ENCODE measurements at regions not wholly inside any gene's neighbourhood (a gene's known extent, or its start where the extent isn't known, plus 50 kb on each side); places are given as distances from the start of the nearest gene placed in this dataset.

GRCh38 chr14:101451166-101451565 lies 110.1 kb upstream of the DIO3 start:
- no peak overlapping the region for H2BK12ac ChIP-seq (ENCODE audit: low read length in 2 of 2)
- DNase-seq: no peak
- no peaks in the 10 kb centered on the region for H3K4me1 ChIP-seq (ENCODE audit: control insufficient read depth, insufficient read depth, low read depth, low read length)
- no peak overlapping the region for H3K4ac ChIP-seq (ENCODE audit: low read depth in 1 of 2, low read length in 2 of 2)
- H3K9ac ChIP-seq (ENCODE audit: low read length): no peak overlapping the region
- no peak overlapping the region for H2AK5ac ChIP-seq (ENCODE audit: low read length, severe bottlenecking)
- no peak overlapping the region for H3K4me3 ChIP-seq (ENCODE audit: insufficient read depth in 1 of 2, low read depth in 1 of 2, low read length in 2 of 2)
- no peak overlapping the region for H4K91ac ChIP-seq (ENCODE audit: low read length)
- no peak overlapping the region for H2BK120ac ChIP-seq (ENCODE audit: low read depth, low read length)
- H3K27me3 ChIP-seq (ENCODE audit: control insufficient read depth in 1 of 2, insufficient read depth in 1 of 2, low read length in 2 of 2): peaks cover 18 to 64% of the 10 kb centered on the region in 2 experiments
- H3K27ac ChIP-seq (ENCODE audit: low read length, poor library complexity, severe bottlenecking): no peak overlapping the region
- no peak overlapping the region for H2BK5ac ChIP-seq (ENCODE audit: low read depth, low read length, poor library complexity, severe bottlenecking)
- WGBS: 84% methylated on average over 3 of the region's 3 CpGs
- no peak overlapping the region for H3K23ac ChIP-seq (ENCODE audit: low read length in 2 of 2)
- H3K36me3 ChIP-seq (ENCODE audit: control insufficient read depth in 1 of 2, insufficient read depth in 2 of 2, low read depth in 1 of 2, low read length in 2 of 2): no peaks in the 10 kb centered on the region
- H3K79me1 ChIP-seq (replicated peaks; ENCODE audit: low read length, poor library complexity, severe bottlenecking): no peaks in the 10 kb centered on the region
- no peaks in the 10 kb centered on the region for H3K9me3 ChIP-seq (ENCODE audit: control insufficient read depth, low read length)
- no peak overlapping the region for H3K18ac ChIP-seq (ENCODE audit: low read depth in 1 of 2, low read length in 2 of 2)
- no peak overlapping the region for H2AFZ ChIP-seq (ENCODE audit: low read depth, low read length)
- no peak overlapping the region for H3K14ac ChIP-seq (ENCODE audit: low read length in 2 of 2)
- no peak overlapping the region for H3K4me2 ChIP-seq (ENCODE audit: low read length, poor library complexity, severe bottlenecking)
- no peak overlapping the region for H2BK15ac ChIP-seq (ENCODE audit: low read depth, poor library complexity, severe bottlenecking)
- no peak overlapping the region for H4K8ac ChIP-seq (ENCODE audit: low read length)

DNA sequence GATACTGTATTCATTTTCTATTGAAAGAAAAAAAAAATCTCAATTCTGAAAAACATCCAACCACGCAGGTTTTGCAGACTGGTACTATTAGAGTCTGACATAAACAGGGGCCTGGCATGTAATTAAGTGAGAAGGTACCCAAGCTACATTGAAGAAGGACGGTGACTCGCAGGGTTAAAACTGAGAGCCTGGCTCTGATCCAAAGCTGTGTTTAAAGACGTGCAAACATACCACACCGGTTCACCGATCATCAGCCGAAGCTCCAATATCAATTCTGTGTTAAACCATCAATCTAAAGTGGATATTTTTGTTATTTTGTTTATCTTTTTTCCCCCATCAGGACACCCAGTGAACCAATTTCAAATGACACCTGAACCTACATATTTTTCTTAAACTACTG lies 108.1 kb upstream of the DIO3 start:
- no peak for DNase-seq
- Histone ChIP-seq H3K4me1 (ENCODE audit: control insufficient read depth, insufficient read depth, low read depth, low read length) (peaks cover 3% of the 10 kb centered on the region), H3K79me1 (replicated peaks; ENCODE audit: low read length, poor library complexity, severe bottlenecking) (no peaks in the 10 kb centered on the region), H3K4ac (ENCODE audit: low read depth in 1 of 2, low read length in 2 of 2) (no peak overlapping the region), H3K4me2 (ENCODE audit: low read length, poor library complexity, severe bottlenecking) (no peak overlapping the region), H4K8ac (ENCODE audit: low read length) (no peak overlapping the region), H3K27ac (ENCODE audit: low read length, poor library complexity, severe bottlenecking) (no peak overlapping the region), H3K36me3 (ENCODE audit: control insufficient read depth in 1 of 2, insufficient read depth in 2 of 2, low read depth in 1 of 2, low read length in 2 of 2) (no peaks in the 10 kb centered on the region), H3K18ac (ENCODE audit: low read depth in 1 of 2, low read length in 2 of 2) (no peak overlapping the region), H3K4me3 (ENCODE audit: insufficient read depth in 1 of 2, low read depth in 1 of 2, low read length in 2 of 2) (no peak overlapping the region), H2BK15ac (ENCODE audit: low read depth, poor library complexity, severe bottlenecking) (no peak overlapping the region), H3K9me3 (ENCODE audit: control insufficient read depth, low read length) (no peaks in the 10 kb centered on the region), H2BK120ac (ENCODE audit: low read depth, low read length) (no peak overlapping the region), H4K91ac (ENCODE audit: low read length) (no peak overlapping the region), H3K23ac (ENCODE audit: low read length in 2 of 2) (no peak overlapping the region), H2AK5ac (ENCODE audit: low read length, severe bottlenecking) (no peak overlapping the region), H3K9ac (ENCODE audit: low read length) (no peak overlapping the region), H2AFZ (ENCODE audit: low read depth, low read length) (no peak overlapping the region), H3K27me3 (ENCODE audit: control insufficient read depth in 1 of 2, insufficient read depth in 1 of 2, low read length in 2 of 2) (peaks cover 32 to 68% of the 10 kb centered on the region in 2 experiments), H2BK5ac (ENCODE audit: low read depth, low read length, poor library complexity, severe bottlenecking) (no peak overlapping the region), H2BK12ac (ENCODE audit: low read length in 2 of 2) (no peak overlapping the region), H3K14ac (ENCODE audit: low read length in 2 of 2) (no peak overlapping the region)
- WGBS: 72% methylated on average over 4 of the region's 7 CpGs

GRCh38 chr14:101454229-101454628 lies 107.1 kb upstream of the DIO3 start:
- Histone ChIP-seq H2BK5ac (ENCODE audit: low read depth, low read length, poor library complexity, severe bottlenecking) (no peak overlapping the region), H2BK120ac (ENCODE audit: low read depth, low read length) (no peak overlapping the region), H3K4me3 (ENCODE audit: insufficient read depth in 1 of 2, low read depth in 1 of 2, low read length in 2 of 2) (no peak overlapping the region), H3K9ac (ENCODE audit: low read length) (no peak overlapping the region), H2AFZ (ENCODE audit: low read depth, low read length) (no peak overlapping the region), H2AK5ac (ENCODE audit: low read length, severe bottlenecking) (no peak overlapping the region), H3K14ac (ENCODE audit: low read length in 2 of 2) (no peak overlapping the region), H3K18ac (ENCODE audit: low read depth in 1 of 2, low read length in 2 of 2) (no peak overlapping the region), H3K9me3 (ENCODE audit: control insufficient read depth, low read length) (no peaks in the 10 kb centered on the region), H2BK15ac (ENCODE audit: low read depth, poor library complexity, severe bottlenecking) (no peak overlapping the region), H4K8ac (ENCODE audit: low read length) (no peak overlapping the region), H3K79me1 (replicated peaks; ENCODE audit: low read length, poor library complexity, severe bottlenecking) (no peaks in the 10 kb centered on the region), H3K27ac (ENCODE audit: low read length, poor library complexity, severe bottlenecking) (no peak overlapping the region), H4K91ac (ENCODE audit: low read length) (no peak overlapping the region), H3K36me3 (ENCODE audit: control insufficient read depth in 1 of 2, insufficient read depth in 2 of 2, low read depth in 1 of 2, low read length in 2 of 2) (no peaks in the 10 kb centered on the region), H3K27me3 (ENCODE audit: control insufficient read depth in 1 of 2, insufficient read depth in 1 of 2, low read length in 2 of 2) (peaks cover 32 to 74% of the 10 kb centered on the region in 2 experiments), H3K4me1 (ENCODE audit: control insufficient read depth, insufficient read depth, low read depth, low read length) (peaks cover 10% of the 10 kb centered on the region), H2BK12ac (ENCODE audit: low read length in 2 of 2) (no peak overlapping the region), H3K4ac (ENCODE audit: low read depth in 1 of 2, low read length in 2 of 2) (no peak overlapping the region), H3K23ac (ENCODE audit: low read length in 2 of 2) (no peak overlapping the region), H3K4me2 (ENCODE audit: low read length, poor library complexity, severe bottlenecking) (no peak overlapping the region)
- DNase-seq: no peak
- WGBS: 60% methylated on average over 4 of the region's 4 CpGs

- Histone ChIP-seq H2AK5ac (ENCODE audit: low read length, severe bottlenecking) (no peak overlapping the region), H2BK5ac (ENCODE audit: low read depth, low read length, poor library complexity, severe bottlenecking) (no peak overlapping the region), H4K91ac (ENCODE audit: low read length) (no peak overlapping the region), H3K27ac (ENCODE audit: low read length, poor library complexity, severe bottlenecking) (no peak overlapping the region), H2BK15ac (ENCODE audit: low read depth, poor library complexity, severe bottlenecking) (no peak overlapping the region), H3K4me1 (ENCODE audit: control insufficient read depth, insufficient read depth, low read depth, low read length) (peaks cover 12% of the 10 kb centered on the region), H3K4ac (ENCODE audit: low read depth in 1 of 2, low read length in 2 of 2) (no peak overlapping the region), H3K9me3 (ENCODE audit: control insufficient read depth, low read length) (no peaks in the 10 kb centered on the region), H3K79me1 (replicated peaks; ENCODE audit: low read length, poor library complexity, severe bottlenecking) (no peaks in the 10 kb centered on the region), H3K18ac (ENCODE audit: low read depth in 1 of 2, low read length in 2 of 2) (no peak overlapping the region), H2BK12ac (ENCODE audit: low read length in 2 of 2) (no peak overlapping the region), H2AFZ (ENCODE audit: low read depth, low read length) (no peak overlapping the region), H3K4me3 (ENCODE audit: insufficient read depth in 1 of 2, low read depth in 1 of 2, low read length in 2 of 2) (no peak overlapping the region), H4K8ac (ENCODE audit: low read length) (no peak overlapping the region), H3K23ac (ENCODE audit: low read length in 2 of 2) (no peak overlapping the region), H3K9ac (ENCODE audit: low read length) (no peak overlapping the region), H3K4me2 (ENCODE audit: low read length, poor library complexity, severe bottlenecking) (no peak overlapping the region), H3K36me3 (ENCODE audit: control insufficient read depth in 1 of 2, insufficient read depth in 2 of 2, low read depth in 1 of 2, low read length in 2 of 2) (no peaks in the 10 kb centered on the region), H3K27me3 (ENCODE audit: control insufficient read depth in 1 of 2, insufficient read depth in 1 of 2, low read length in 2 of 2) (peaks cover 48 to 75% of the 10 kb centered on the region in 2 experiments), H2BK120ac (ENCODE audit: low read depth, low read length) (no peak overlapping the region), H3K14ac (ENCODE audit: low read length in 2 of 2) (no peak overlapping the region)
- WGBS: 11% methylated on average over 31 of the region's 32 CpGs
- DNase-seq: no peak
Measured at GRCh38 chr14:101456246-101457175, 104.8 kb upstream of the DIO3 start.
